Heart left ventricle (tissue), 16 donors: ENCODE measurements at regions not wholly inside any gene's neighbourhood (a gene's known extent, or its start where the extent isn't known, plus 50 kb on each side); places are given as distances from the start of the nearest gene placed in this dataset.
A peak's percentile ranks its signal among the peaks of the same experiment; 100 is the strongest.

Source experiments
- ATAC-seq, 4 donors: fragments of 200-7000 bp; cut with Tn5 transposase; one replicate each; pipeline ENCODE4 v1.9.1; 2020 to 2022; ENCODE audit warnings: moderate library complexity in 4 of 4, mild to moderate bottlenecking in 3 of 4, moderate number of reproducible peaks in 1 of 4
- DNase-seq, 5 donors: peaks; one replicate each; pipeline ENCODE4 v3.0.0-alpha.2; 2020
- H3K27ac ChIP-seq, 12 donors: fragments of 200-600 bp; sonication (generic) in 4 of 12; one replicate each; pipeline versions ENCODE4 v1.5.0 to v1.8.0; 2016 to 2022; ENCODE audit warnings: mild to moderate bottlenecking in 2 of 12
- H3K27me3 ChIP-seq, 9 donors: fragments of 200-600 bp; sonication (generic) in 2 of 9; one replicate each; pipeline versions ENCODE4 v1.5.1 to v1.8.0; 2016 to 2022; ENCODE audit warnings: mild to moderate bottlenecking in 3 of 9
- H3K36me3 ChIP-seq, 9 donors: fragments of 200-600 bp; sonication (generic) in 2 of 9; one replicate each; pipeline versions ENCODE4 v1.5.0 to v1.8.0; 2018 to 2022; ENCODE audit warnings: mild to moderate bottlenecking in 2 of 9
- H3K4me1 ChIP-seq, 12 donors: fragments of 200-600 bp; sonication (generic) in 4 of 12; one replicate each; pipeline versions ENCODE4 v1.5.0 to v1.8.0; 2016 to 2022; ENCODE audit warnings: mild to moderate bottlenecking in 3 of 12
- H3K4me3 ChIP-seq, 12 donors: fragments of 200-600 bp; sonication (generic) in 4 of 12; one replicate each; pipeline versions ENCODE4 v1.5.0 to v1.8.0; 2017 to 2022; ENCODE audit warnings: mild to moderate bottlenecking in 9 of 12, moderate library complexity in 4 of 12
- H3K9me3 ChIP-seq, 12 donors: fragments of 200-600 bp; sonication (generic) in 4 of 12; one replicate each; pipeline versions ENCODE4 v1.5.0 to v1.8.0; 2016 to 2022; ENCODE audit warnings: mild to moderate bottlenecking in 1 of 12
- POLR2A ChIP-seq, 2 donors: fragments of 450-650 bp; IDR thresholded peaks; one replicate each; pipeline ENCODE4 v1.6.1; 2017; ENCODE audit warnings: antibody characterized with exemption in 2 of 2, mild to moderate bottlenecking in 2 of 2, moderate library complexity in 2 of 2
- WGBS, 4 donors: extraction: QIAGEN DNeasy Blood & Tissue Kit in 2 of 4; methylation state at CpG; one replicate each; pipeline versions ENCODE4 v1.1.5 to v1.1.7; 2013 to 2018; 5-methylcytosine and 5-hydroxymethylcytosine counted together
- intact Hi-C, 10 donors: fragments of 100-400 bp; cut with DNase I; formaldehyde crosslinking; loops; one replicate each; pipeline versions ENCODE4 v1.11.1 to v1.14.2; 2022
- TF ChIP-seq, protein P1 (sequence below), 12 donors: fragments of 200-600 bp; sonication (generic) in 4 of 12; IDR thresholded peaks; one replicate each; pipeline versions ENCODE4 v1.5.0 to v1.8.0; 2018 to 2022; ENCODE audit warnings: antibody characterized with exemption in 12 of 12, mild to moderate bottlenecking in 5 of 12
- donor health status: ischemic (EF 13 %, LVEDD 7.1; RV severe dilation, severe dysfunction).
- donor health status: healthy with polysubstance abuse.
- donor health status: DM: no; HTN: yes; CAD: no.
- donor health status: DM: no; HTN: no; CAD: no.
- donor health status: ischemic (EF 25% LVEDD 6.9; RV normal size, moderate dysfunction).
- donor health status: ischemic (EF 25% LVEDD 5.7; RV mildly dilated, moderate dysfunction).
- donor health status: healthy.
- donor health status: DM: yes; HTN: yes; CAD: no.
- donor health status: ischemic (EF 35%, LVEDD 5.7; RV mildly dilated, moderate dysfunction).
- donor health status: nonischemic (EF 11% LVEDD 7.7; RV severe dilation, severe dysfunction).
- donor health status: DM: yes; HTN: yes; CAD: no.
- donor health status: PGD.
- donor health status: ischemic (EF 29% LVEDD 5.4; RV normal size, mild dysfunction).
- donor health status: nonischemic (EF 23%, LVEDD 6.1; RV moderate dilation, normal function).

DNA sequence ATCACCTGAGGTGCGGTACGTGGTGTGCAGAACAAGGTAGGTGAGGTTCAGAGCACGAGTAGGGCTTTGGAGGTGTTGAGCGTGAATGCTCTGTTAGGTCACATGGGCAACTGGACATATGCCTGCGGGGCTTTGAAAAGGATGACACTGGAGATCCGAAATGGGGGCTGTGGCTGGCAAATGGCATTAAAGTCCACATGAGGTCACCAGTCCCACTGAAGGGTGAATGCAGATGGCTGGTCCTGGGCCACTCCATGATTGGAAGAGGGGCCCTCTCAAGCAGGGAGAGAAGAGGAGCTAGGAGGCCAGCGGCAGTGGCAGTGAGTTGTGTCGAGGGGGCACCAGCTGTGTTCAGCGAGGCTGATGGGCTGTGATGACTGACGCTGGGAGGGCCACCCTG lies 254.9 kb upstream of the SHH start:
- H3K4me1 ChIP-seq: no peaks in the 10 kb centered on the region
- DNase-seq (no peak), ATAC-seq (peak in 1 of 4 donors; percentile 22)
- no peaks in the 10 kb centered on the region for H3K9me3 ChIP-seq
- no peaks in the 10 kb centered on the region for H3K36me3 ChIP-seq
- H3K4me3 ChIP-seq: no peak overlapping the region
- no peak for TF ChIP-seq POLR2A (IDR thresholded peaks at IDR 0.05)
- TF ChIP-seq, protein P1, sequence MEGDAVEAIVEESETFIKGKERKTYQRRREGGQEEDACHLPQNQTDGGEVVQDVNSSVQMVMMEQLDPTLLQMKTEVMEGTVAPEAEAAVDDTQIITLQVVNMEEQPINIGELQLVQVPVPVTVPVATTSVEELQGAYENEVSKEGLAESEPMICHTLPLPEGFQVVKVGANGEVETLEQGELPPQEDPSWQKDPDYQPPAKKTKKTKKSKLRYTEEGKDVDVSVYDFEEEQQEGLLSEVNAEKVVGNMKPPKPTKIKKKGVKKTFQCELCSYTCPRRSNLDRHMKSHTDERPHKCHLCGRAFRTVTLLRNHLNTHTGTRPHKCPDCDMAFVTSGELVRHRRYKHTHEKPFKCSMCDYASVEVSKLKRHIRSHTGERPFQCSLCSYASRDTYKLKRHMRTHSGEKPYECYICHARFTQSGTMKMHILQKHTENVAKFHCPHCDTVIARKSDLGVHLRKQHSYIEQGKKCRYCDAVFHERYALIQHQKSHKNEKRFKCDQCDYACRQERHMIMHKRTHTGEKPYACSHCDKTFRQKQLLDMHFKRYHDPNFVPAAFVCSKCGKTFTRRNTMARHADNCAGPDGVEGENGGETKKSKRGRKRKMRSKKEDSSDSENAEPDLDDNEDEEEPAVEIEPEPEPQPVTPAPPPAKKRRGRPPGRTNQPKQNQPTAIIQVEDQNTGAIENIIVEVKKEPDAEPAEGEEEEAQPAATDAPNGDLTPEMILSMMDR (IDR thresholded peaks at IDR 0.05): no peak
- peaks cover 0 to 13% (median 0%) of the 10 kb centered on the region in 9 donors for H3K27me3 ChIP-seq
- intact Hi-C loops: no loop called here
- H3K27ac ChIP-seq: no peak overlapping the region
- WGBS, 4 donors: 87 to 91% (median 87%) methylated on average over 10 of the region's 10 CpGs

DNA sequence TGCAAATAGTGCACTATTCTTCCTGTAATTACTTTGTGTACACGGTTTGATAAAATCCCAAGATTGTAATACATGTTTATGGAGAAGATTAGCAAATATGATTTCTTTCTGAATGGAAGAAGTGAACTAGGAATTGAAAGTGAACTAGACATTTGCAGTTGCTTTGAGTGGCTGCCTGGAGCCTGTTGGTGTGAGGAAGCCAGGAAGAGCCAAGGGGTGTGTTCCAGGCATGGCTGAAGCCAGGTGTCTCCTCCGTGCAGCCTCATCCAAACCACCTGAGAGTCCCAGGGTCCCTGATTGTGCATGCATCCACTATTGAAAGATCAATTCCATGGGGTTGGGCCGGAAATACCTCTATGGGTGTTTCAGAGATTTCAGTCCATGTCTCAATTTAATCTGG lies 253.1 kb upstream of the SHH start:
- Histone ChIP-seq H3K4me3 (no peak overlapping the region), H3K27ac (no peak overlapping the region), H3K4me1 (no peaks in the 10 kb centered on the region), H3K36me3 (no peaks in the 10 kb centered on the region), H3K27me3 (peaks cover 0 to 13% (median 0%) of the 10 kb centered on the region in 9 donors), H3K9me3 (no peaks in the 10 kb centered on the region)
- ATAC-seq: no peak
- 56 to 74% (median 65%) methylated on average over 3 of the region's 3 CpGs for WGBS, 4 donors
- TF ChIP-seq, protein P1 (IDR thresholded peaks at IDR 0.05): no peak
- TF ChIP-seq POLR2A (IDR thresholded peaks at IDR 0.05): no peak
- intact Hi-C loops: no loop called here
- no peak for DNase-seq

DNA sequence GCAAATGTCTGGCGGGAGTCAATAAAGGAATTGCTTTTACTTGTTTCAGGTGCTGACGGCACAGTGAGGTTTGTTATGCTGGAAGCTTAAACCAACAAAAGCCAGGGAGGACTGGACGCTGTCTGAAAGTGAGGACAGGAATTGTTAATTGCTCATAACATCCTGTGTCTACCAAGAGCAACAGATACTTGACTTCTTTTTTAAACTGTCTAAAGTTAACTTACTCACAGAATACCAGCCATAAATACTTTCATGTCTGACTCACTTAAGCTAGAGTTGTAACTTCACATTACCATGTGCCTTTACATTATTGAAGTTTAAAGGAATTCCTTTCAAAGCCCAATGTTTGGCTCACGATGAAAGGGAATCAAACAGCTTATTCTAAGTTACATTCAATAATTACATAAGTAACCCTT lies 252.7 kb upstream of the SHH start:
- no peak for TF ChIP-seq POLR2A (IDR thresholded peaks at IDR 0.05)
- TF ChIP-seq, protein P1 (IDR thresholded peaks at IDR 0.05): no peak
- H3K27me3 ChIP-seq: peaks cover 0 to 9% (median 0%) of the 10 kb centered on the region in 9 donors
- DNase-seq: no peak

DNA sequence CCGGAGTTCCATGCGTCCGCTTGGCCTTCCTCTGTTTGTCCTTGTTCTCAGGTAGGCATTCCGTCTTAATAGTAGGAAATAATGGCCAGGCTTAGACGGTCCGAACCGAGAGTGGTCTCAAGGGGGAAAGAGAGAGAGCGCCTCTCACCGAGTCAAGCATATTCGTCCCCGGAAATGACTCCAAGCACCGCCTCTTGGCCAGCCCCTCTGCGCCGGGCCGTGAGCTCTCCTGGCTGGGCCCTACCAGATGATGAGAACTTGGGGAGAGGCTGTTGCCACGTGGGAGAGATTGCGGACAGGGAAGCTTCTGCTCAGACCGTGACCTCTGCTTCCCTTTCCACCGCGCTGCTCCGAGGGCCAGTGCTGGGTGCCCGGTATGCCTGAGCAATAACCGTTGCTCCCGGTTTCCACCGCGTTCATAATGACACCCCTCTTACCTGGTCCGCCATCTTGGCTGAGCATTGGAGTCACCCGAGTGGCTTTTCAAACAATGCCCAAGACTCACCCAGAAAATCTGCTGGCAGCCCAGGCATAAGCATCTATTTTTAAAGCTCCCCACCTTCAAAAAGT lies 251.1 kb upstream of the SHH start:
- no peak for DNase-seq
- no peaks in the 10 kb centered on the region for H3K4me1 ChIP-seq
- H3K27ac ChIP-seq: no peak overlapping the region
- intact Hi-C loops: no loop called here
- no peak overlapping the region for H3K4me3 ChIP-seq
- WGBS, 4 donors: 89 to 91% (median 90%) methylated on average over 28 of the region's 28 CpGs
- H3K9me3 ChIP-seq: no peaks in the 10 kb centered on the region
- peaks cover 0 to 8% (median 0%) of the 10 kb centered on the region in 9 donors for H3K27me3 ChIP-seq
- no peak for TF ChIP-seq POLR2A (IDR thresholded peaks at IDR 0.05)
- TF ChIP-seq, protein P1 (IDR thresholded peaks at IDR 0.05): no peak
- H3K36me3 ChIP-seq: no peaks in the 10 kb centered on the region
- ATAC-seq: no peak

More for the DNA sequence above, 252.7 kb upstream of the SHH start:
- H3K36me3 ChIP-seq: no peaks in the 10 kb centered on the region
- H3K9me3 ChIP-seq: no peaks in the 10 kb centered on the region
- 38 to 52% (median 41%) methylated on average over 4 of the region's 4 CpGs for WGBS, 4 donors
- intact Hi-C loops: no loop called here
- H3K4me3 ChIP-seq: no peak overlapping the region
- no peak for ATAC-seq
- no peaks in the 10 kb centered on the region for H3K4me1 ChIP-seq
- H3K27ac ChIP-seq: no peak overlapping the region
